Neural cell (in vitro differentiated cells): ENCODE measurements at regions not wholly inside any gene's neighbourhood (a gene's known extent, or its start where the extent isn't known, plus 50 kb on each side); places are given as distances from the start of the nearest gene placed in this dataset.

ENCODE experiments used
- H2AFZ ChIP-seq: fragments of 200-600, 300-800 bp; sonication (generic), shearing (Covaris generic); 2 replicates; pipeline ENCODE4 v1.6.0; 2014; ENCODE audit warnings: low read depth, mild to moderate bottlenecking, antibody characterized with exemption, low read length, moderate library complexity
- H3F3A ChIP-seq: fragments of 200-600 bp; shearing (Covaris generic); 2 replicates; pipeline ENCODE4 v1.6.1; 2016; ENCODE audit warnings: mild to moderate bottlenecking, moderate library complexity, mixed read lengths, antibody characterized with exemption, low read length; ENCODE audit not compliant: insufficient read depth, poor library complexity, severe bottlenecking
- H3K27ac ChIP-seq: fragments of 200-600, 300-800 bp; sonication (generic), shearing (Covaris generic); 2 replicates; pipeline ENCODE4 v1.5.1; 2014; ENCODE audit warnings: mild to moderate bottlenecking, low read length, moderate library complexity
- H3K27me3 ChIP-seq: fragments of 300-800, 200-600 bp; sonication (generic), shearing (Covaris generic); 2 replicates; pipeline ENCODE4 v1.6.0; 2014; ENCODE audit warnings: mild to moderate bottlenecking, low read depth, low read length, moderate library complexity; ENCODE audit not compliant: insufficient read depth
- H3K36me3 ChIP-seq: fragments of 300-800, 200-600 bp; sonication (generic), shearing (Covaris generic); 2 replicates; pipeline ENCODE4 v1.5.1; 2014; ENCODE audit warnings: mild to moderate bottlenecking, antibody characterized with exemption, low read length, moderate library complexity; ENCODE audit not compliant: insufficient read depth
- H3K4me2 ChIP-seq: fragments of 300-800, 200-600 bp; sonication (generic), shearing (Covaris generic); 2 replicates; pipeline ENCODE4 v1.6.0; 2014; ENCODE audit warnings: mild to moderate bottlenecking, low read length
- H3K4me3 ChIP-seq: fragments of 300-800, 200-600 bp; sonication (generic), shearing (Covaris generic); 2 replicates; pipeline ENCODE4 v1.5.1; 2014; ENCODE audit warnings: mild to moderate bottlenecking, low read length, moderate library complexity
- H3K79me2 ChIP-seq: fragments of 200-600 bp; shearing (Covaris generic); replicated peaks from 2 replicates; pipeline ENCODE4 v1.6.0; 2014; ENCODE audit warnings: mild to moderate bottlenecking, low read length, moderate library complexity; ENCODE audit not compliant: insufficient read depth
- H3K9ac ChIP-seq: fragments of 300-800, 200-600 bp; sonication (generic), shearing (Covaris generic); 2 replicates; pipeline ENCODE4 v1.6.1; 2016; ENCODE audit warnings: mild to moderate bottlenecking, low read length, mixed read lengths
- H3K9me2 ChIP-seq: fragments of 200-600 bp; shearing (Covaris generic); 2 replicates; pipeline ENCODE4 v1.6.1; 2016; ENCODE audit warnings: mild to moderate bottlenecking, low read length, mixed read lengths; ENCODE audit not compliant: insufficient read depth
- H3K9me3 ChIP-seq: fragments of 200-600, 300-800 bp; sonication (generic), shearing (Covaris generic); 2 replicates; pipeline ENCODE4 v1.6.1; 2016; ENCODE audit warnings: mild to moderate bottlenecking, mixed run types, low read length, moderate library complexity, mixed read lengths
- H4K20me1 ChIP-seq: fragments of 200-600 bp; shearing (Covaris generic); 2 replicates; pipeline ENCODE4 v1.6.1; 2016; ENCODE audit warnings: mild to moderate bottlenecking, mixed run types; ENCODE audit not compliant: insufficient read depth
- CTCF ChIP-seq: fragments of 450-650 bp; IDR thresholded peaks from 2 replicates; pipeline ENCODE4 v1.5.1; 2014; ENCODE audit warnings: antibody characterized with exemption, mild to moderate bottlenecking, moderate library complexity; ENCODE audit not compliant: poor library complexity, severe bottlenecking
- EP300 ChIP-seq: fragments of 450-650 bp; conservative IDR thresholded peaks from 2 replicates; pipeline ENCODE4 v1.6.1; 2014; ENCODE audit warnings: antibody characterized with exemption, mild to moderate bottlenecking, moderate library complexity; ENCODE audit not compliant: poor library complexity, severe bottlenecking
- EZH2 ChIP-seq: fragments of 200-600, 300-800 bp; shearing (Covaris generic), sonication (generic); IDR thresholded peaks from 2 replicates; pipeline ENCODE4 v1.6.1; 2014; ENCODE audit warnings: antibody characterized with exemption, low read length, borderline replicate concordance, mild to moderate bottlenecking; ENCODE audit not compliant: insufficient read depth, poor library complexity, severe bottlenecking
- MXI1 ChIP-seq: fragments of 450-650 bp; conservative IDR thresholded peaks from 2 replicates; pipeline ENCODE4 v1.6.1; 2014; ENCODE audit warnings: antibody characterized with exemption, mild to moderate bottlenecking; ENCODE audit not compliant: poor library complexity, severe bottlenecking
- POLR2AphosphoS5 ChIP-seq: IDR thresholded peaks from 2 replicates; pipeline ENCODE4 v1.6.1; 2012
- RAD21 ChIP-seq: fragments of 450-650 bp; conservative IDR thresholded peaks from 2 replicates; pipeline ENCODE4 v1.6.1; 2014; ENCODE audit warnings: antibody characterized with exemption, mild to moderate bottlenecking, moderate library complexity
- REST ChIP-seq: IDR thresholded peaks from 2 replicates; pipeline ENCODE4 v1.6.1; 2012; ENCODE audit warnings: borderline replicate concordance
- SMC3 ChIP-seq: fragments of 450-650 bp; conservative IDR thresholded peaks from 2 replicates; pipeline ENCODE4 v1.6.1; 2014; ENCODE audit warnings: antibody characterized with exemption, mild to moderate bottlenecking, moderate library complexity; ENCODE audit not compliant: poor library complexity
- TAF1 ChIP-seq: IDR thresholded peaks from 2 replicates; pipeline ENCODE4 v1.6.1; 2012; ENCODE audit warnings: low read depth

GRCh38 chr16:6977916-6978315, 354.7 kb upstream of the RBFOX1 start:
- H2AFZ ChIP-seq: no peak overlapping the region
- H4K20me1 ChIP-seq: no peaks in the 10 kb centered on the region
- no peaks in the 10 kb centered on the region for H3K36me3 ChIP-seq
- H3F3A ChIP-seq: no peaks in the 10 kb centered on the region
- no peak overlapping the region for H3K4me3 ChIP-seq
- no peak overlapping the region for H3K27ac ChIP-seq
- no peaks in the 10 kb centered on the region for H3K79me2 ChIP-seq
- TF ChIP-seq CTCF: no peak
- TF ChIP-seq RAD21: no peak
- TF ChIP-seq SMC3: no peak
- TF ChIP-seq EZH2: no peak
- no peak for TF ChIP-seq REST
- TF ChIP-seq MXI1: no peak
- no peak for TF ChIP-seq EP300
- TF ChIP-seq POLR2AphosphoS5: no peak
- TF ChIP-seq TAF1: no peak
- H3K9ac ChIP-seq: no peak overlapping the region
- H3K9me2 ChIP-seq: no peaks in the 10 kb centered on the region
- H3K4me2 ChIP-seq: no peak overlapping the region
- H3K27me3 ChIP-seq: no peaks in the 10 kb centered on the region
- H3K9me3 ChIP-seq: no peaks in the 10 kb centered on the region

- Histone ChIP-seq H3K79me2 (no peaks in the 10 kb centered on the region), H3K9me3 (no peaks in the 10 kb centered on the region), H3K9ac (no peak overlapping the region), H3K4me2 (no peak overlapping the region), H3K27me3 (no peaks in the 10 kb centered on the region), H3F3A (no peaks in the 10 kb centered on the region), H3K4me3 (no peak overlapping the region), H3K36me3 (no peaks in the 10 kb centered on the region), H3K27ac (no peak overlapping the region), H4K20me1 (no peaks in the 10 kb centered on the region), H3K9me2 (no peaks in the 10 kb centered on the region), H2AFZ (no peak overlapping the region)
- no peak for TF ChIP-seq EZH2
- TF ChIP-seq EP300: no peak
- no peak for TF ChIP-seq REST
- TF ChIP-seq POLR2AphosphoS5: no peak
- no peak for TF ChIP-seq CTCF
- TF ChIP-seq TAF1: no peak
- TF ChIP-seq RAD21: no peak
- no peak for TF ChIP-seq MXI1
- TF ChIP-seq SMC3: no peak
Observed at GRCh38 chr16:6977291-6977690, 355.4 kb upstream of the RBFOX1 start.
